Heart right ventricle (tissue), 16 donors: ENCODE measurements at regions not wholly inside any gene's neighbourhood (a gene's known extent, or its start where the extent isn't known, plus 50 kb on each side); places are given as distances from the start of the nearest gene placed in this dataset.

Experiments
- ATAC-seq, 8 donors: fragments of 200-7000 bp; cut with Tn5 transposase; one replicate each; pipeline ENCODE4 v1.9.1; 2020; ENCODE audit warnings: mild to moderate bottlenecking in 8 of 8, moderate library complexity in 8 of 8, moderate number of reproducible peaks in 1 of 8
- DNase-seq, 2 donors: peaks; one replicate each; pipeline ENCODE4 v3.0.0-alpha.2; 2020
- H3K27ac ChIP-seq, 10 donors: fragments of 200-600 bp; sonication (generic) in 2 of 10; one replicate each; pipeline versions ENCODE4 v1.5.0 to v1.8.0; 2020 to 2022; ENCODE audit warnings: mild to moderate bottlenecking in 3 of 10
- H3K27me3 ChIP-seq, 7 donors: fragments of 200-600 bp; one replicate each; pipeline ENCODE4 v1.8.0; 2021 to 2022; ENCODE audit warnings: mild to moderate bottlenecking in 2 of 7
- H3K36me3 ChIP-seq, 9 donors: fragments of 200-600 bp; sonication (generic) in 1 of 9; one replicate each; pipeline versions ENCODE4 v1.5.0 to v1.8.0; 2020 to 2022; ENCODE audit warnings: mild to moderate bottlenecking in 2 of 9
- H3K4me1 ChIP-seq, 9 donors: fragments of 200-600 bp; sonication (generic) in 1 of 9; one replicate each; pipeline versions ENCODE4 v1.5.0 to v1.8.0; 2020 to 2022; ENCODE audit warnings: mild to moderate bottlenecking in 4 of 9
- H3K4me3 ChIP-seq, 10 donors: fragments of 200-600 bp; sonication (generic) in 2 of 10; one replicate each; pipeline versions ENCODE4 v1.5.0 to v1.8.0; 2020 to 2022; ENCODE audit warnings: mild to moderate bottlenecking in 7 of 10, moderate library complexity in 2 of 10
- H3K9me3 ChIP-seq, 11 donors: fragments of 200-600 bp in 10 of 11; sonication (generic) in 2 of 11; one replicate each; pipeline versions ENCODE4 v1.5.0 to v1.8.0; 2013 to 2022; ENCODE audit warnings: mild to moderate bottlenecking in 2 of 11, control low read depth in 1 of 11, moderate library complexity in 1 of 11
- WGBS, 2 donors: extraction: QIAGEN DNeasy Blood & Tissue Kit; methylation state at CpG; one replicate each; pipeline ENCODE4 v1.1.7; 2013; ENCODE audit warnings: inconsistent platforms in 1 of 2; 5-methylcytosine and 5-hydroxymethylcytosine counted together
- intact Hi-C, 10 donors: fragments of 100-400 bp; cut with DNase I; formaldehyde crosslinking; loops; one replicate each; pipeline versions ENCODE4 v1.11.1 to v1.14.2; 2022
- TF ChIP-seq, protein P1 (sequence below), 9 donors: fragments of 200-600 bp; sonication (generic) in 2 of 9; IDR thresholded peaks; one replicate each; pipeline versions ENCODE4 v1.5.0 to v1.8.0; 2021 to 2022; ENCODE audit warnings: antibody characterized with exemption in 9 of 9, mild to moderate bottlenecking in 5 of 9, moderate library complexity in 1 of 9
- donor health status: Arrhythmogenic right ventricular cardiomyopathy.
- donor health status: ischemic (EF 13 %, LVEDD 7.1; RV severe dilation, severe dysfunction).
- donor health status: healthy with polysubstance abuse.
- donor health status: DM: no; HTN: yes; CAD: no.
- donor health status: DM: no; HTN: no; CAD: no.
- donor health status: ischemic (EF 25% LVEDD 6.9; RV normal size, moderate dysfunction).
- donor health status: ischemic (EF 25% LVEDD 5.7; RV mildly dilated, moderate dysfunction).
- donor health status: healthy.
- donor health status: DM: yes; HTN: yes; CAD: no.
- donor health status: Ischemic cardiomyopathy.
- donor health status: ischemic (EF 35%, LVEDD 5.7; RV mildly dilated, moderate dysfunction).
- donor health status: nonischemic (EF 11% LVEDD 7.7; RV severe dilation, severe dysfunction).
- donor health status: DM: yes; HTN: yes; CAD: no.
- donor health status: PGD.
- donor health status: ischemic (EF 29% LVEDD 5.4; RV normal size, mild dysfunction).
- donor health status: nonischemic (EF 23%, LVEDD 6.1; RV moderate dilation, normal function).

DNA sequence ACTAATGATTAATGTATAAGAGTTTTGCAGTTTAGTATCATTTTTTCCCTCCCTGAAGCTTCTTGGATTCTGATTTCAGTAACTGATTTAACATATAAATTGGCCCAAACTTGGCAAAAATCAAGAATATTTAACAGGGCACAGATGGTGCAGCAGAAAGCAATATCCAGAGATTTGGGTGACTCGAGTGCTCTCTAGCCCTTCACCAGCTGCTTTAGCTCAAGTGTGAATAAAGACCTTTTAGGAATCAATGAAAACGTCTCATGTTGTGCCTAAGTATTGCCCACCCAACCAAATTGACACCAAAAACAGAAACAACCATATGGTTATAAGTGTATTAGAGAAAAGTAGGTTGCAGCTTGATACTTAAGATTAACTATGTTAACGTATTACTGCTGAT is 933.4 kb upstream of the PTPRD start:
- no peaks in the 10 kb centered on the region for H3K27me3 ChIP-seq
- ATAC-seq (no peak), DNase-seq (no peak)
- H3K4me3 ChIP-seq = no peak overlapping the region
- H3K4me1 ChIP-seq = no peaks in the 10 kb centered on the region
- intact Hi-C loops = no loop called here
- no peak overlapping the region for H3K27ac ChIP-seq
- TF ChIP-seq, protein P1, sequence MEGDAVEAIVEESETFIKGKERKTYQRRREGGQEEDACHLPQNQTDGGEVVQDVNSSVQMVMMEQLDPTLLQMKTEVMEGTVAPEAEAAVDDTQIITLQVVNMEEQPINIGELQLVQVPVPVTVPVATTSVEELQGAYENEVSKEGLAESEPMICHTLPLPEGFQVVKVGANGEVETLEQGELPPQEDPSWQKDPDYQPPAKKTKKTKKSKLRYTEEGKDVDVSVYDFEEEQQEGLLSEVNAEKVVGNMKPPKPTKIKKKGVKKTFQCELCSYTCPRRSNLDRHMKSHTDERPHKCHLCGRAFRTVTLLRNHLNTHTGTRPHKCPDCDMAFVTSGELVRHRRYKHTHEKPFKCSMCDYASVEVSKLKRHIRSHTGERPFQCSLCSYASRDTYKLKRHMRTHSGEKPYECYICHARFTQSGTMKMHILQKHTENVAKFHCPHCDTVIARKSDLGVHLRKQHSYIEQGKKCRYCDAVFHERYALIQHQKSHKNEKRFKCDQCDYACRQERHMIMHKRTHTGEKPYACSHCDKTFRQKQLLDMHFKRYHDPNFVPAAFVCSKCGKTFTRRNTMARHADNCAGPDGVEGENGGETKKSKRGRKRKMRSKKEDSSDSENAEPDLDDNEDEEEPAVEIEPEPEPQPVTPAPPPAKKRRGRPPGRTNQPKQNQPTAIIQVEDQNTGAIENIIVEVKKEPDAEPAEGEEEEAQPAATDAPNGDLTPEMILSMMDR (IDR thresholded peaks at IDR 0.05) = no peak
- no peaks in the 10 kb centered on the region for H3K36me3 ChIP-seq
- WGBS, 2 donors = 60 to 74% methylated on average over 3 of the region's 3 CpGs
- H3K9me3 ChIP-seq = peaks cover 0 to 31% (median 0%) of the 10 kb centered on the region in 11 donors

DNA sequence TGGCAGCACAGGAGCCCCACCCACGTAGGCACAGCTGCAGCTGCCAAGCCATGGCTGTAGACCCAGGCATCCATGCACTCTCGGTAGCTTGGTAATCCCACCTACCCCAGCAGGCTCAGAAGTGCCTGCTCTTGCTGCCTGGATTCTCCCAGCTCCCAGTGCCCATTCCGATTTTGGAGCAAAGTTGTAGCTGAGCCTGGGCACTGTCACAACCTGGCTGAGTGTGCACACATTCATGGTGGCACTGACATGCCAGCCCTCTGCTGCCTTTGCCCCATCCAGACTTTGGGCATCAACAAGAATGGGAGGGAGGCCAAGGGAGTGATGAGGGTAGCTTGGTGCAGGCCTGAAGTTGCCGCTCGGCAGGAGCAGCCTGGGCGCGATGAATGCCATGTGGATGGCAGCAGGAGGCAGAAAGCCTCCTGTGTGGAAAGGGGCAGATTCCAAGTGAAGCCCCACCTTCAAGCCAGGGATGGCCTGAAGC is 936.6 kb upstream of the PTPRD start:
- Histone ChIP-seq H3K36me3 (no peaks in the 10 kb centered on the region), H3K27me3 (no peaks in the 10 kb centered on the region), H3K4me3 (no peak overlapping the region), H3K9me3 (peaks cover 0 to 32% (median 0%) of the 10 kb centered on the region in 11 donors), H3K4me1 (no peaks in the 10 kb centered on the region), H3K27ac (no peak overlapping the region)
- WGBS, 2 donors = 87 to 89% methylated on average over 7 of the region's 7 CpGs
- DNase-seq (no peak), ATAC-seq (no peak)
- TF ChIP-seq, protein P1 (IDR thresholded peaks at IDR 0.05) = no peak
- intact Hi-C loops = no loop called here

DNA sequence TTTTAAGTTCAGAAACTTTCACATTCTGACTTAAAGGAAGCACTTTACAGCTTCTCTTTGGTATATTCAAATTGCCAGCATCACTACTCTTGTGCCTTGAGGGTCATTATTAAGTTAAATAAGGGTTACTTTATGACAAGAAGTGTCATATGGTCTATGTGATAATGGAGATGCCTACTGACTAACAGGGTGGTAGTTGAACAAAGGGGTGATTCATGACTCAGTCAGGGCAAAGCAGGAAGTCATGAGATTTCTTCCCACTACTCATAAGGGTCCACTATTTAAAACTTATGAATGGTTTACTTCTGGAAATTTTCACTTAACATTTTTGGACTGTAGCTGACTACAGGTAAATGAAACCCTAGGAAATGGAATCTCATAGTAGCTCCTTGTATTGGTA is 938.3 kb upstream of the PTPRD start:
- Histone ChIP-seq H3K27ac (no peak overlapping the region), H3K4me1 (no peaks in the 10 kb centered on the region), H3K27me3 (no peaks in the 10 kb centered on the region), H3K4me3 (no peak overlapping the region), H3K9me3 (peaks cover 0 to 32% (median 0%) of the 10 kb centered on the region in 11 donors), H3K36me3 (no peaks in the 10 kb centered on the region)
- TF ChIP-seq, protein P1 (IDR thresholded peaks at IDR 0.05) = no peak
- intact Hi-C loops = loop anchor here in 1 of 10 donors (10.0 kb wide), 1 partner anchor 56 kb away; no protein-coding TSS in a partner anchor
- no peak for ATAC-seq
- DNase-seq = no peak

DNA sequence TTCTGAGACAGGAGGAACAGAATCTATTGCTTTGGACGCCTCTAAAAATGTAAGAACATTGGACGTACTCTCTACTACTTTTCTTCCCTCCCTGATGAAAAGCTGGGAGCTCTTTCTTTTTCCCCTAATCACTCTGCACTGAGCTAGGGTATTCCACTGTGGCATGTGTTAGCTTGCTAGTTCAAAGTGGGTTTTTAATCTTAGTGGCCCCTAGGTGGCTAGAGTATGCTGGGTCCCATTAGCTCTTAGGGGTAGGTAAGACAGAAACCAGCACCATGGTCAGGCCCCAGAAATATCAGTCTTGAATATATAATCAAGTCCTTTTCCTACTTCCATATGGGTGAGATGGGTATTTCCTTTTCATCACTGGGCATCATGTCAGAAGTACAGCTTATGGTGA is 945.2 kb upstream of the PTPRD start:
- no peaks in the 10 kb centered on the region for H3K36me3 ChIP-seq
- TF ChIP-seq, protein P1 (IDR thresholded peaks at IDR 0.05) = no peak
- no peaks in the 10 kb centered on the region for H3K27me3 ChIP-seq
- ATAC-seq = no peak
- no peak overlapping the region for H3K27ac ChIP-seq
- no peak for DNase-seq
- peaks cover 0 to 9% (median 0%) of the 10 kb centered on the region in 11 donors for H3K9me3 ChIP-seq
- no peaks in the 10 kb centered on the region for H3K4me1 ChIP-seq
- WGBS, 2 donors = 83 to 85% methylated on average over 2 of the region's 2 CpGs
- intact Hi-C loops = loop anchor here in 1 of 10 donors (10.0 kb wide), 1 partner anchor 63 kb away; no protein-coding TSS in a partner anchor
- no peak overlapping the region for H3K4me3 ChIP-seq
